ENCODE measurements at regions not wholly inside any gene's neighbourhood (a gene's known extent, or its start where the extent isn't known, plus 50 kb on each side); places are given as distances from the start of the nearest gene placed in this dataset.

- H3K4me3 Mint-ChIP-seq = no peak overlapping the region
- H3K4me1 Mint-ChIP-seq = peaks cover 8% of the 10 kb centered on the region
- ChIA-PET POLR2A (no interaction called here), CTCF (interaction anchor here (0.9 to 2.5 kb wide), 3 partner anchors 104 to 382 kb away, joined by 3 to 14 read pairs (median 4); no protein-coding TSS in a partner anchor)
- H3K27me3 Mint-ChIP-seq = peaks cover 11% of the 10 kb centered on the region
- H3K27ac Mint-ChIP-seq = no peak overlapping the region
- DNase-seq = no peak
- H3K36me3 Mint-ChIP-seq (ENCODE audit: low read depth) = no peaks in the 10 kb centered on the region
- H3K9me3 Mint-ChIP-seq = no peaks in the 10 kb centered on the region
These were observed 50.5 kb upstream of the HSPA12A start for GRCh38 chr10:116792817-116793216.

- H3K4me3 Mint-ChIP-seq = no peak overlapping the region
- no peaks in the 10 kb centered on the region for H3K36me3 Mint-ChIP-seq (ENCODE audit: low read depth)
- H3K4me1 Mint-ChIP-seq = peaks cover 3% of the 10 kb centered on the region
- ChIA-PET POLR2A (interaction anchor here (1.5 kb wide), 1 partner anchor 379 kb away, joined by 7 read pairs; no protein-coding TSS in a partner anchor), CTCF (interaction anchor here (0.9 to 4.2 kb wide), 11 partner anchors 9 to 379 kb away, joined by 3 to 94 read pairs (median 5); no protein-coding TSS in a partner anchor)
- H3K27ac Mint-ChIP-seq = no peak overlapping the region
- DNase-seq = no peak
- peaks cover 13% of the 10 kb centered on the region for H3K27me3 Mint-ChIP-seq
- no peaks in the 10 kb centered on the region for H3K9me3 Mint-ChIP-seq
These were observed 52.8 kb upstream of the ENO4 start for GRCh38 chr10:116796469-116796868.

DNA sequence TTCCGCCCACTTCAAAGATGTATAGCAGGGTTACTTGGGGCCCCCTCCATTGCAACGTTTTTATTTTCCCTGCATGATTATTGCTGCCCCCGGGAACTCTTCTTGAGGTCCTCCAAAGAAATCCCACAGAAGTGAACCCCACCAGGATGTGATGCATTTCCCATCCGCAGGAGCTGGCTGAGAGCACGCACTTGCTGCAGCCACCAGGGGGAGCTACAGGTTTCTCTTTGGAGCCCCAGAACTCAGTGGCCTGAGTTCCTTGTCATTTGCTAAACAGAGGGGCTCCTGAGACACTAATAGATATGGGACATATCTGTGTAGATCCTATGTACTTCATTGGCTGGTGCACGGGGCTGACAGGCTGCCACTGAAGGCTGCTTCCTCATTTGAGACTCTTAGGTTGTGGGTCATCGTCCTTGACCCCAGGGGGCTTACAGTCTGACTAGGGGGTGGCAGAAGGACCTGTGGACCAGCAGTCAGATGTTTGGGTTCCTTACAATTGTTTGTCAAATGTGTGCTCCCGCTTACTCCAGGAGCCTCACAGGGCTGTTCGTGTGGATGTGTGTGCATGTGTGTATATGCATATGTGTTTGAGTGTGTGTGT is 52.3 kb upstream of the ENO4 start:
- POLR2A ChIA-PET = interaction anchor here (1.5 kb wide), 1 partner anchor 378 kb away, joined by 7 read pairs; no protein-coding TSS in a partner anchor
- CTCF ChIA-PET = interaction anchor here (0.7 to 4.2 kb wide), 12 partner anchors 9 to 378 kb away, joined by 3 to 94 read pairs (median 4); no protein-coding TSS in a partner anchor

GRCh38 chr10:116798859-116799258 is 50.4 kb upstream of the ENO4 start:
- Mint-ChIP-seq H3K9me3 (no peaks in the 10 kb centered on the region), H3K4me3 (no peak overlapping the region), H3K36me3 (ENCODE audit: low read depth) (no peaks in the 10 kb centered on the region), H3K4me1 (no peaks in the 10 kb centered on the region), H3K27me3 (peaks cover 13% of the 10 kb centered on the region), H3K27ac (no peak overlapping the region)
- CTCF ChIA-PET = interaction anchor here (1.8 to 3.3 kb wide), 2 partner anchors 10 to 376 kb away, joined by 5 to 23 read pairs; no protein-coding TSS in a partner anchor
- POLR2A ChIA-PET = no interaction called here
- DNase-seq = no peak

More for the DNA sequence above, 52.3 kb upstream of the ENO4 start:
- no peaks in the 10 kb centered on the region for H3K36me3 Mint-ChIP-seq (ENCODE audit: low read depth)
- peak; percentile 69 for DNase-seq
- H3K4me1 Mint-ChIP-seq = peaks cover 3% of the 10 kb centered on the region
- peaks cover 13% of the 10 kb centered on the region for H3K27me3 Mint-ChIP-seq
- H3K9me3 Mint-ChIP-seq = no peaks in the 10 kb centered on the region
- no peak overlapping the region for H3K4me3 Mint-ChIP-seq
- H3K27ac Mint-ChIP-seq = no peak overlapping the region

Measured in activated CD4-positive, alpha-beta memory T cell treated with anti-CD3 and anti-CD28 coated beads, Interleukin-2, amount 10 ng/mL, durations not matched to agents 7 days and 5 days (primary cell).